Hepatocyte (in vitro differentiated cells): ENCODE measurements at regions not wholly inside any gene's neighbourhood (a gene's known extent, or its start where the extent isn't known, plus 50 kb on each side); places are given as distances from the start of the nearest gene placed in this dataset.

Experiments
- CTCF ChIP-seq: fragments of 200-600 bp; sonication (generic); IDR thresholded peaks from 2 replicates; pipeline ENCODE4 v1.5.1; 2016; ENCODE audit warnings: antibody characterized with exemption, mild to moderate bottlenecking; ENCODE audit not compliant: poor library complexity
- EZH2 ChIP-seq: fragments of 200-600 bp; sonication (generic); IDR thresholded peaks from 2 replicates; pipeline ENCODE4 v1.6.1; 2016; ENCODE audit warnings: antibody characterized with exemption, mild to moderate bottlenecking, borderline replicate concordance

- TF ChIP-seq CTCF (no peak), EZH2 (no peak)
Observed at GRCh38 chr22:22977479-22978200, 90.0 kb downstream of the IGLL5 start.
